ENCODE measurements at regions not wholly inside any gene's neighbourhood (a gene's known extent, or its start where the extent isn't known, plus 50 kb on each side); places are given as distances from the start of the nearest gene placed in this dataset.

DNA sequence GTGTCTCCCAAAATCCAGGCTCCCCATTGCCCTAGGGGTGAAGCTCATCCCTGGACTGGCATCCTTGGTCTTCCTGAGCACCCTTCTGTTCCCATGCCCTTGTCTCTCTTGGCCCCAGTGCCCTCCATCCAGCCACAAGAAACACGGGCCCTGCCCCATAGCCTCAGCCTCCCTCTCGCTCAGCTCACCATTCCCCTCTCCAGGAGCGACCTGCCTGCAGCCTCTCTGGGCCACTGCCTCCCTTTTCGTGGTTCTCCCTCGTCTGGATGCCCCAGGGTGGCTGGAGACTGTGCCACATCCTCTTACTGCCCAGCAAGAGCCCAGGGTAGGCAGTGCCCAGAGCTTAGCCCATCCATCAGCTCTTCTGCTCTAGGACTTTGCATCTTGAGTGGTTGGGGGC, 532.1 kb downstream of the TBC1D22A start:
- DNase-seq (ENCODE audit: low read depth), result no peak

DNA sequence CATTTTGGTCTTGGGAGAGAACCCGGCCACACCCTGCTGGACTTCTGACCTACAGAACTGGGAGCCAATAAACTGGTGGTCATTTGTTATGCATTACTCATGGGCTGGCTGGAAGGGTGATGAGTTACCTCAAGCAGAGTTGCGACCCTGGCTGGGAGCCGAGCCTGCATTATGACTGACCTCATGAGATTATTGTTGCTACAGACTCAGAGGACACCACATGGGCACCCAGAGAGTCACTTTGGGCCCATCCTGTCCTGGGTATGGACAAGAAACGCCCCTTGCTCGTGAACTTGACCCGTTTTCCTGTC, 531.7 kb downstream of the TBC1D22A start:
- peak; percentile 63 for DNase-seq (ENCODE audit: low read depth)

DNA sequence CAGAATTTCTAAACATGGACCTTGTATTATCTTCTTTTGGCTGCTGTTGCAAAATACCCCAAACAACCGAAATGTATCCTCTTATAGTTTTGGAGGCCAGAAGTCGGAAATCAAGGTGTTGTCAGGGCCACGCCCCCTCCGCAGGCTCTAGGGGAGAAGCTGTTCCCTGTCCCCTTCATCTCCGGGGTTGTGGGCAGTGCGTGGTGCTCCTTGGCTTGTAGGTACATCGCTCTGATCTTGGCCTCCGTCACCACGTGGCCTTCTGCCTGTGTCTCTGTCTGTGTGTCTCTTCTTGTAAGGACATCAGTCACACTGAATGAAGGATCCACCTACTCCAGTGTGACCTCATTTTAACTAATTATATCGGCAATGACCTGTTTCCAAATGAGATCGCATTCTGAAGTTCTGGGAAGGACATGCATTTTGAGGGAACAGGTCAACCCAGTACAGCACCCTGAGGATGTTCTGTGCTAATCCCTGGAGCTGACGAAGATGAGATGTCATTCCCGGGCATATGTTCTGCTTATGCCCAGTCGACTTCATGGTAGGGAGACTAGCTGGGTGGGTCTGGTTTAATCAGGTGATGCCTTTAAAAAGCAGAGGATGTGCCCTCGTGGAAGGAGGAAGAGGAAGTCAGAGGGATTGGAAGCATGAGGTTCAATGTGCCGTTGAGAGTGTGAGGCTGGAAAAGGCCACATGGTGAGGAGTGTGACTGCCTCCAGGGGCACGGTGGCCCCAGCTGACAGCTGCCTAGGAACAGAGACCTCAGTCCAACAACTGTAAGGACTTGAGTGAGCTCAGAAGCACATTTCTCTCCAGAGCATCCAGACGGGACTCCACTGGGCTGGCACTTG, 531.1 kb downstream of the TBC1D22A start:
- DNase-seq (ENCODE audit: low read depth), result no peak

DNA sequence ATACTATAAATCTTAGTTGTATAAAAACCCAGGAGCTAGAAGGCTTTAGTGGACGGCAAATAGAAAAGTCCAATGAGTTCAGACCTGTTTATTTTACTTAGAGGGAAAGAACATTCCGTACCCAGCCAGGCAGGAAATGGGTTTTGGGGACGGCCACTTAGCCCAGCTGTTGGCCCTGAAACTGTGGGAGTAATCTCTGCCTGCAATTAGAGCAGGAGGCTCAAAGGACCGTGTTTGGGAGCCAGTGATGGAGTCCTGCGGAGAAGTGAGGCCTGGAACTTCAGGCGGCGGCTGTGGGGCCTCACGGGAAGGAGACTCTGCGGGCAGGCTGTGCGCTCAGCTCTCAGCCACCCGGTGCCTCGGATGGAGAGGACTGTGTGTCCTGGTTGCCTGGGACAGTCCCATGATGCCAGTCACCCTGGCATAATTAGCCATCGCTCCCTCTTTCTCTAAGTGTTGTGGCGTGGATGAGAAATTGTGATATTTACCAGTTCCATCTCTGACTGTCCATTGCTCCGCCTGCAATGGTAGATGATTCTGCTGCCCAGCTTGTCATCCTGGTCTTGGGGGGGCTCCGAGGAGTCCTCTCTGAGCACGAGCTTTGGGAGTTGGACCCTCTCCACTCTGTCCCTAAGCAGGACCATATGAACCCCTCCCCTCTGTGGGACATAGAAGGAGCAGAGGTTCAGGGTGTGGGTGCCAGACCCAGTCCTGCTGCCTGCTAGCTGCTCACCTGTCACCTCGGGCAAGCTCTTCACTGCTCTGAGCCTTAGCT, 530.3 kb downstream of the TBC1D22A start:
- no peak for DNase-seq (ENCODE audit: low read depth)

DNA sequence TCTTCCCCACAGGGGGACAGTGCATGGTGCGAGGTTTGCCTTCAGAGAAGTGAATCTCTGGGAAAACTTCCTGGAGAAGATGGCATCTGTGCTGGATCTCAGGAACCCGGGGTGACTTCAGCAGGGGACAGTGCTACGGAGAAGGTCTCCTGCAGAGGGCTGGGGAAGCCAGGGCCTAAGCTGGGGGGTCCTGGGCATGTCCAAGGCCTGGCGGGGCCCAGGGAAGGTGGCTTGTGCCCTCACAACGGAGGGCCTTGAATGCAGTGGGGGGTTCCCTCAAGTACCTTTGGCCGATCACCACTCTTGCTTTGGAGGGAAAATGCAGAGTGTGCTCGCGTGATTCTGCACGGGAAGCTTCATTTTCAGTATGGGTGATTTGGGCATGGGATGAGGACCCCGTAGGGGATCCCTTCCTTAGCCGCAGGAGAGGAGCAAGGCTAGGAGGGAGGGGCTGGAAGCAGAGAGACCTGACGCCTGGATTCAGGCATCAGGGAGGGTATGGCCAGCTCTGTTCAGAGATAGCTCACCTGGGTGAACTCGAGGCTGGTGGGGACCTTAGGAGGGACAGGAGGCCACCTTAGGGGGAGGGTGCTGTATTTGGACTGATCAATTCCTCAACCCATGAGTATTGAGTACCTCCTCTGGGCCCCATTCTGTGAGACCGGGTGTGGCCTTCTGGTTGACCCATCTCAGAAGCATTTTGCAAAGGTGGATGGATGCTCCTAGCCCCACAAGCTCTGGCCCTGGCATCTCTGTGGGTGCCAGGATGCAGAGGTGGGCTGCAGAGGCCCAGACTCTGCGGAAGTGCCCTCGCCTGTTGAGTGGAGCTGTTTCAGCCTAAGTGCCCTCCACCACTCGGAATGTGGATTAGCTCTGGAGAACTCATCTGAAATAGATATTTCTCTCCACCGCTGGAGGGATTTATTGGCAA, 529.4 kb downstream of the TBC1D22A start:
- DNase-seq (ENCODE audit: low read depth), result no peak

DNA sequence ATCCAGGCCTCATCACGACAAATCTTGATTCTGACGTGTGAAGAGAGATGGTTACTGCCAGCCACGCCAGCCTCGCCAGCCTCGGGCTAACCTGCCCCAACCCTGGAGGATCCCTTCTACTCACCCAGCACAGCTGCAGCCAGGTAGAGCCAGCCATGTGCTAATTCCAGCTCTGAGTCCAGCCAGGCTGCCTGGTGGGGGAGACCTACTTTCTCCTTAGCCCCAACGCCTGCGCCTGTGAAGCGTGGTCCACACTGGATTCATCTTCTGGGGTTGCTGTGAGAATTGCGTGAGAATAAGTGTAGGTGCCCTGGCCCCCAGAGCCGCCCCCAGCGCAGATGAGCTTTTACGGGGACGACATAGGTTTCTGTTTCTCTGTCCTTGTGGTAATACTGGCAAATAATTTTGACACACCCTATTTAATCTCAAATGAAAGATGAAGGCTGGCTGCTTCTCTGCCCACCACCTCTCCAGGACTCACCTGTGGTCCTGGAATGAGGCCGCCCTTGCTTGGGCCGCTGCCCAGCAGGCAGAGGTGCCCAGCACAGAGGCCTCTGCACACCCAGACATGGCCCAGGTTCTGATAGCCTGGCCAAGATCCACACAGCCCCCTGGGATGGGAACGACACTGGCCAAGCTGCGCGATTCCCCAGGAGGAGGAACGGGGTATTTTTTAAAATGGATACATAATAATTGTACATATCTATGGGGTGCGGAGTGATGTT, 528.4 kb downstream of the TBC1D22A start:
- DNase-seq (ENCODE audit: low read depth), result no peak

DNA sequence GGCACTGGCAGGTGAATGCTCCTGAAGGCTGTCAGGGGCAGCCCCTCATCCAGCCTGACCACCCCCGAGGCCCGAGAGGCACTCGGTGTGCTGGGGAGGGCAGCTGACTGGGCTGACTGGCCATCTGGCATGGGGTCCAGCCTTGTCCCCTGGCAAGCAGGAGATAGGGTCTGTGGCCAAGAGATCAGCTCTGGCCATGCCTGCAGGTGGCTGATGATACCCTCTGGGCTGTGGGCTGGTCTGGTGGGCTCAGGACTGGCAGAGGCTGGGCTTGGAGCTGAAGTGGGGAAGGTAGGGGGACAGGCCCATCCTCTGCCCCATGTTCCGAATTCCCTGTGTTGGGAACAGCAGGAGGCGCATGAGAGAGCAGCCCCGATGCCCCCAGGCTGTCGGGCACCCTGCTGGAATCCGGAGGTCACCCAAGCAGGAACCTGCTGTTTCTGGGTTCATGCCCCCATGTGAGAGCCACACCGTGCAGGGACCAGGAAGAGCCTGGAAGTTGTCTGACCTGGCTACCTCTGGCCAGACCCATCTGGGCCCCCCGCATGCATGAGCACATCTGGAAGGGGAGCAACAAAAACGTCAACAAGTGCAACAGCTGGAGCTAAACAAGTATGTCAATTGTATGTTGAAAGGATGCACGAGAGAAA, 527.0 kb downstream of the TBC1D22A start:
- no peak for DNase-seq (ENCODE audit: low read depth)

DNA sequence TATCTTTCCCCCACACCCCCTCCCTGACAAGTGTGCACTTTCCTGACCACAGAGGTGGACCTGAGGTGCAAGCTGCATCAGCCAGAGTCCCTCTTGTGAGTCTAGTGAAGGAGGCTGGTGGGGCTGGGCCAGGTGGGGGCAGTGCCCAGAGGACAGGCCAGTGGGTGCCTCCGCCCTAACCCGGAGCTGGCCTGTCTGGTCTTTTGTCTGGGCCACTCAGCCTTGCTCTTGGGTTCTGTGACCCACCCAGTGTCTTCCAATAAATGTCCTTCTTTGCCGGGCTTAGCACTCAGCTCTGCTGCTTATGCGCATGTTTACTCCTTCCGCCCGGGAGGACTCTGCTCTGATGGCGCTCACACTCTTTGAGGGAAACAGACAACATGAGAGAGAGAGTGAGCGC, 526.2 kb downstream of the TBC1D22A start:
- no peak for DNase-seq (ENCODE audit: low read depth)

DNA sequence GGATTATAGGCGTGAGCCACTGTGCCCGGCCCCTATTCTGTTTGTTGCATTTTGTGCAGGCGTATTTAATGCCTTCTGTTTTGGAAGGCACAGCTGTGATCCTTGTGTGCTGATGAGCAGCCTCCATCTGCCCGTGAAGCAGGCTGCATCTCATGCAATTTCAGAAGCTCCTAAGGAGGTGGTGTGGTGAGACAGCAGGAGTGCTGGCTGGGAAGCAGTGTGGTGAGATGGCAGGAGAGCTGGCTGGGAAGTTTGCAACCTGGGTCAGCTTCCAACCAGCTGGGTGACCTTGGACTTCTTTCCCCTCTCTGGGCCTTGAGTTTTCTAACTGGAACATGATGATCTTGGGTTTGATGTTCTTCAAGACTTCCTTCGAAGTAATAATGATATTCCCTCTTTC, 525.1 kb downstream of the TBC1D22A start:
- no peak for DNase-seq (ENCODE audit: low read depth)

DNA sequence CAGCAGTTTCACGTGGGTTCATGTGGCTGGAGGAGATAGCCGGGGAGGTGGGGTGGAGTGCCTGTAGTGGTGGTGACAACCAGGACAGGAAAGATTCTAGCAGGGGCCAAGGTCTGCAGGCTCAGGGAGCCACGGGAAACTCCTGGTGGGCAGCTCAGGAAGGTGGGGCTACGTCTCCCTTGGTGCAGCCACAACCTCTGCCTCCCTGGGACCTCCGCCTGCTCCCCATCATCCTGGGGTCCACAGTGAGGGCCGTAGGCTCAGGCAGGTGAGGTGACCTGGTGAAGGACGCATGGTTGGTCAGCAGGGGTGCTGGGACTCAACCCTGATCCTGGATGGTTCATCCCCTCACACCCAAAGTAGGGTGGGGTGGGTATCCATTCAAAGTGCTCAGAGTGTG, 524.1 kb downstream of the TBC1D22A start:
- DNase-seq (ENCODE audit: low read depth), result no peak

DNA sequence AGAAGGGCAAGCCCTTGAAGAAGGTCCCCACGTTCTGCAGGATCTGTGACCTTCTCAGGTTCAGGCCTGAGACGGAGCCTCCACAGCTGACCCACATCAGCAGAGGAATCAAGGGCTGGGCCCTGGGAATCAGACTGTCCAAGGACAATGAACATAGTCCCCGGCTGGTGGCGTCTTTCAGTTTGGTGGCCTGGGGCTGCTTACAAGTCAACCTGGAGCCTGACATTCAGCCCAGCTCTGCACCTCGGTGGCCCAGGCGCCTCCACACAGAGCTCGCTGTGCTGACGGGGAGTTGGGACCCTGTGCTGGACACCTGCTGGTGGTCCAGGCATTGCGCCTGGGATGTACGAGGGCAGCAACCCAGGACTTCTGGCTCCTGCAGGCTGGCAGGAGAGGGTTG, 523.5 kb downstream of the TBC1D22A start:
- no peak for DNase-seq (ENCODE audit: low read depth)

DNA sequence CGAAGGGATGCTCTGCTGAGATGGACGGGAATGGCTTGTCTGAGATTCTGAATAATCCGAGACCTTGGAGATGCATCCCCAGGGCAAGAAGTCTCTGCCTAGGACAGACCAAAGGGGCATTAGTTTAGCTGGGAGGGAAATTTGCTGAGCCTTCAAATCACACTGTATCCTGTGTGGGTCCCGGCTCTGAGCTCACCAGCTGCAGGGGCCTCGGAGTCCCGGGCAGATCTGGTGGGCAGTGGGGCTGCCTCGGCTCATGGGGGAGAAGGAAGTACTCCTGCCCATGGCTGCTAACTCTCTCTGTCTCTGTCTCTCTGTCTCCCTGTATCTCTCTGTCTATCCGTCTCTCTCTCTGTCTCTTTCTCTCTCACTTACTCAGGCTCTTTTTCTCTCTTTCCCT, 522.4 kb downstream of the TBC1D22A start:
- no peak for DNase-seq (ENCODE audit: low read depth)

DNA sequence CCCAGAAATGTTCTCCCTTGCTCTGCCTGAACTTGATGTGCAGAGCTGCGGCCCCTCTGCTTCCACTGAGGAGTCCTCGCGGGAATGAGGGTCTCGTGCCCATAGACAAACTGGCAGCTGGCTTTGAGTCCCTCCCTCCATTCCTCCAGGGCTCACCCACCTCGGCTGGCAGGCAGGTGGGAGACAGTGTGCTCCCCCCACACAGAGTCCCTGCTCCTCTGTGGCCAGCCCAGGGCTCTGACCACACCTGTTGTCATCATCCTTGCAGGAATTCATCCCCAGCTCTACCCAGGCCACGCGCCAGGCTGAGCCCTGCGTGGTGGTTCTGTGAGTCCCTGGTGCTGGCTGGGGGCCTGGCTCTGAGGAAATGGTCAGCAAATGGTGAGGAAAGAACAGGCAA, 521.9 kb downstream of the TBC1D22A start:
- DNase-seq (ENCODE audit: low read depth), result no peak

DNA sequence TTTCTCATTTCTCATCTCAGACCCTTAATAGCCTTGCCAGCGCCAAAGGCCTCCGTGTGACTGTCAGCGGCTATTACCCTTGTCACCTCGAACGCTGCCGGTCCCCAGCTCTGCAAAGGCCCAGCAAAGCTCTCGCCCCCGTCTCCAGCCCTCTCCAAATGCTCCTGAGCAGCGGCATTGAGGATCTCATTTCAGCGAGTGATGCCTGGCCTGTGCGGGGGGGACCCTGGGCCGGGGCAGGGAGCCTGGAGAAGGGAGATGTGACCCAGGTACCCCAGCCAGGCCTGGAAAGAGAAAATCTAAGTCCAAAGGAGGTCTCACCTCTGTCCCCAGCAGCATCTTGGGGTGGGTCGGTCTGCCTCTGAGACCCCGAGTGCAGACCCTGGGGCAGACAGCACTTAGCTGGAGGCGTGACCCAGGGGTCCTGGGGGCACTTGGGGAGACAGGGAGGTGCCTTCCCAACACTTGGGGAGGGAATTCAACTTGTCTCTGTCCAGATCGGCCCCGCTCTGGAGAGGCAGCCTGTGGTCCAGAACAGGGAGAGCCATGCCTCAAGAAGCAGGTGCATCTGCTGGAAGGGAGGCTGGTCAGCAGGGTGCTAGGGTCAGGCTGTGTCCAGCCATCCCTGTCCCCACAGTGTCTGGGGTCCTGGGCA, 521.3 kb downstream of the TBC1D22A start:
- DNase-seq (ENCODE audit: low read depth), result no peak

DNA sequence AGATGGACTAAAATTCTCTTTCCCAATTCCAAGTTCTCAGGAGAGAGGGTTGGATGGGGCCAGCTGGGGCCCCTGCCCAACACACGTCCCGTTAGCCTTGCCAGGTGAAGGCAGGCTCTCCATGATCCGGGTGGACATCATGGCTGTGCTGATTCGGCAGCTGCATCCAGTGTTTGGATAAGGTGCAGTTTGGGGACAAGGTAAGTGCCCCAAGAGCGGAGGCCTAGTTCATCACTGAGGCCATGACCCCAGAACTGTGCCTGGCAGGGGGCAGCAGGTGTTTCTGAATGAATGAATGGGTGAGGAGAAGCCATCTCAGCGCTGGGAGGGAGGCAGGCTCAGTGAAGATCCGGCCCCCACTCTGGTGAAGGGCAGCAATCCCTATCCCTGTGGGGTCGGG, 520.4 kb downstream of the TBC1D22A start:
- no peak for DNase-seq (ENCODE audit: low read depth)

DNA sequence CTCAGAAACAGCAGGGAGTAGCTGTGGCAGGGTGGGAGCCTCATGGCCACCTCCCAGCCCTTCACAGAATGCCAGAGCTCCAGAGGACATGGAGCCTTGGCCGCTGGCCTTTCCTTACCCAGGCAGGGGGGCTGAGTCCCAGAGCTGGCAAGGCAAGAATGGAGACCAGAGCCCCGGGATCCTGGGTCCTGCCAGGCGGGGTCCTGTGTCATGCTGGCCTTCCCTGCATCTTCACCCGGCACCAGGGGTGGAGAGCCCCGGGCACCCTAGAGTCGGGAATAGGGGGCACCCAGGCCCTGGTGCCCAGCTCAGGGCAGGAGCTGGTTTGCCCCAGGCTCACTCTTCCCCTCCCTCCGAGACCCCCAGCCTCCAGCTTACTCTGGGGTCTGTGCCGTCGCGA, 519.9 kb downstream of the TBC1D22A start:
- no peak for DNase-seq (ENCODE audit: low read depth)

DNA sequence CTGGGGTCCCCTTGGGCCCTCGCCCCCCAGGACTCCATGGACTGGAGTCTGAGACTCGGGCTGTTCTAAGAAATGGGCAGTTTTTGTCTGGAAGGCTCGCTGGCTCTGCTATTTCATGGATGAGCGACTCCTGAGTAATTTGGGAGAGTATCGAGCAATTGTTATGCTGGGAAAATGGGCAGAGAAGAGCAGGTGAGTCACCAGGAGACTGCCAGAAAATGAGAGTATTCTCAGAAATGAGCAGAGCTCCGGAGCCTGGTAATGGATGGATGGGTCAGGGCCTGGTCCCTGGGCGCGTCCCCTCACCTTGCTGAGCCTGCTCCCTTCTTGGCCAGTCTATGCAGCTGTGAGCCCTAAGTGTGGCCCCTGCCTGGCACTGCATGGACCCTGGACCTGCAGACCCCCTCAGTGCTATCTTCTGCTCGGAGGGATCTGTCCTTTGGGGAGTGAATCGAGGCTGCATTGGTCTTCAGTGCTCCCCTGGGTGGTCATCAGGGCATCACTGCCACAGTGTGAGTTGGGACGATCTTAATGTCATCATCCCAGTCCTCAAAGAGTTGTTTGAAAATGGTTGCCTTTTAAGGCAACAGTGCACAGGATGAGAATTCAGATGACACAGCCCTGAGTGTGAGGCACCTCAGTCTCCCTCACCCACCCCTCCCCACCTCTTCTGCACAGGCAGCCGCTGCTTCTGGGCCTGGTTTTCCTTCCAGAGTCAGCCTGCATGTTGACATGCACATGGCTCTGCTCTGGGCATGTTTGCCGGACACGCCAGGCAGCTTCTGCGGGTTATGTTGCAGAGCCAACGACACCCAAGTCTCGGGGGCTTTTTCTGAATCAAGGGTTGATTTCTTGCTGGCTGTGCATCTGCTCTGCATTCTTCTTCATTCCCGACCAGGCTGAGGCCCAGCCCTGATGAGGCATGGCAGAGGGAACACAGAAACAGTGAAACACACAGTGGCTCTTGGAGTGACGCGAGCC, 519.0 kb downstream of the TBC1D22A start:
- DNase-seq (ENCODE audit: low read depth), result no peak

DNA sequence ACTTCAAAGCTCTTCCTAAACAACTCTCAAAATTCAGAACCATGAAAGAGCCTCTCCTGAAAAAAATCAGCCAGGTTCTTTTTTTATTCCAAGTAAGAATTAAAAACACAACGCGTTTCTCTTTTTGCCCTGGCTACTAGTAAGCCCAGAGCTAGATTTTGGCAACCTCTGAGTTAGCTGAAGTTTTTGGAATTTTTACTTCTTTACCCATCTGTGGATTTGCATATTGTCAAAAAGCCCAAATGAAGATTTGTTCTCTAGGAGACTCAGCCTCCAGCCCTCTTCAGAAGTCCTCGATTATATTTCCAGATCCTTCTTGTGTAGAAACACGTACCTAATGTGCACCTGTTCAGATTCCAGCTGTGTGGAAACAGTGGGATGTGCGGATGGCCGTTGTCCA, 517.9 kb downstream of the TBC1D22A start:
- no peak for DNase-seq (ENCODE audit: low read depth)

DNA sequence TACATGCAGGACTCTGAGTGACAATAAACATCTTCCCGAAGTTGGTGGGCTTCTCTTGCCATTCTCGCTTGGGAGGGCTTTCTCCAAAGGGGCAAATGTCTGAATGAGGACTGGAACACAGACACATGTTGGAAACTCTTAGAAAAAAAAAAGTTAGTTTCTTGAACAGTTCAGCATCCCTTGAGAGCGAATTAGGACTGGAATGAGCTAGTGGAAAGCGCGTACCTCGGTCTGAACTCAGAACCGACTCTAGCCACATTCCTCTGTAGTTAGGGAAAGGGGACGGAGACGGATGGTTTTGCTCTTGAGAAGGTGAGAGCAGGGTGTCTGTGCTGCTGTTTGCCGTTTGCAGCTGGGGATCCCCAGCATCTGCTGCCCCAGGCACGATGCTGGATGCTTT, 517.3 kb downstream of the TBC1D22A start:
- no peak for DNase-seq (ENCODE audit: low read depth)

DNA sequence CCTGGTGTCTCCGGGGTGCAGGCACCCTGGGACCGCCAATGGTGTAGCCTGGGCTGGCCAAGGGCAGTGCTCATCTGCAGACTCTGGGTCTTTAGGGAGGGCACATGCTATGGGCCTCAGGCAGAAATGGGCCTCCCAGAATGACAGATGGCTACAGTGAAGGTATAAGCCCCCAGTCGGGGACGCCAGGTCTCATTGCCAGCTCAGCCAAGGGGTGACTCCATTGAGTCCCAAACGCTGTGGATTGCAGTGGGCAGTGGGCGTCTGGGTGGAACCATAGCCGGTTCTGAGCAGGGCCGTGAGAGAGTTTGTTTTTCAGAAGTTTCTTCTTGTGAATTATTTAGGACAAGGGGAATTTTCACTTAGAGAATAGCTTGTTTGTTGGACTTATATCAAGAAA, 516.9 kb downstream of the TBC1D22A start:
- DNase-seq (ENCODE audit: low read depth), result no peak
